Activated CD4-positive, alpha-beta memory T cell treated with anti-CD3 and anti-CD28 coated beads for 36 hours (primary cell): ENCODE measurements at regions not wholly inside any gene's neighbourhood (a gene's known extent, or its start where the extent isn't known, plus 50 kb on each side); places are given as distances from the start of the nearest gene placed in this dataset.
A peak's percentile ranks its signal among the peaks of the same experiment; 100 is the strongest.

Source experiments
- CTCF ChIA-PET: fragments of 350-600 bp; sonication (Branson Sonifier 250); formaldehyde crosslinking; loops from one replicate; lab custom pipeline; 2021; ENCODE audit warnings: antibody characterized with exemption, inconsistent platforms; lab: Charles Lee
- POLR2A ChIA-PET: fragments of 350-600 bp; sonication (Branson Sonifier 250); formaldehyde crosslinking; loops from one replicate; lab custom pipeline; 2021; ENCODE audit warnings: antibody characterized with exemption; lab: Charles Lee
- DNase-seq: peaks from one replicate; pipeline ENCODE4 v3.0.0-alpha.2; 2020
- H3K27ac Mint-ChIP-seq: one replicate; pipeline ENCODE4 v1.8.0; 2021; ENCODE audit warnings: mixed read lengths
- H3K27me3 Mint-ChIP-seq: one replicate; pipeline ENCODE4 v1.8.0; 2021; ENCODE audit warnings: mixed read lengths
- H3K36me3 Mint-ChIP-seq: one replicate; pipeline ENCODE4 v1.8.0; 2021; ENCODE audit warnings: mixed read lengths
- H3K4me1 Mint-ChIP-seq: one replicate; pipeline ENCODE4 v1.8.0; 2021; ENCODE audit warnings: low read depth, mixed read lengths
- H3K4me3 Mint-ChIP-seq: one replicate; pipeline ENCODE4 v1.8.0; 2021; ENCODE audit warnings: mild to moderate bottlenecking, mixed read lengths
- H3K9me3 Mint-ChIP-seq: one replicate; pipeline ENCODE4 v1.8.0; 2021; ENCODE audit warnings: mixed read lengths
- intact Hi-C: fragments of 100-400 bp; cut with micrococcal nuclease; formaldehyde crosslinking; loops from one replicate; pipeline ENCODE4 v1.15.1; 2023

GRCh38 chr5:135218790-135219568 lies 180.1 kb downstream of the MACROH2A1 start:
- ChIA-PET CTCF (no interaction called here), POLR2A (no interaction called here)
- no peaks in the 10 kb centered on the region for H3K36me3 Mint-ChIP-seq
- no peak overlapping the region for H3K4me3 Mint-ChIP-seq
- peaks cover 2% of the 10 kb centered on the region for H3K27me3 Mint-ChIP-seq
- intact Hi-C loops, result no loop called here
- H3K27ac Mint-ChIP-seq, result no peak overlapping the region
- no peak for DNase-seq
- H3K4me1 Mint-ChIP-seq, result no peaks in the 10 kb centered on the region
- H3K9me3 Mint-ChIP-seq, result no peaks in the 10 kb centered on the region

DNA sequence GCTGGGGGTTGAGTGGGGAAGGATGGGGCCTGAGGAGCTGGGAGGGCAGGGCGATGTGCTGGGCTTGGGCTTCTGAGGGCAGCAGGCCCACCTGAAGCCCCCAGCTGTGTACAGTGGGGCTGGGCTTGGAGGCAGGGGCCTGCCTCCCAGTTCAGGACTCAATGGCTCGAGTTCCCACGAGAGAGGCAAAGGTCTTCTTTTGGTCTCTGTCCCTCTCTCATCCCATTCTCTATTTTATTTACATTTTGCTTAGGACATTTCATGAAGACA lies 180.6 kb downstream of the MACROH2A1 start:
- H3K4me3 Mint-ChIP-seq, result no peak overlapping the region
- peak; percentile 1 for DNase-seq
- CTCF ChIA-PET, result no interaction called here

DNA sequence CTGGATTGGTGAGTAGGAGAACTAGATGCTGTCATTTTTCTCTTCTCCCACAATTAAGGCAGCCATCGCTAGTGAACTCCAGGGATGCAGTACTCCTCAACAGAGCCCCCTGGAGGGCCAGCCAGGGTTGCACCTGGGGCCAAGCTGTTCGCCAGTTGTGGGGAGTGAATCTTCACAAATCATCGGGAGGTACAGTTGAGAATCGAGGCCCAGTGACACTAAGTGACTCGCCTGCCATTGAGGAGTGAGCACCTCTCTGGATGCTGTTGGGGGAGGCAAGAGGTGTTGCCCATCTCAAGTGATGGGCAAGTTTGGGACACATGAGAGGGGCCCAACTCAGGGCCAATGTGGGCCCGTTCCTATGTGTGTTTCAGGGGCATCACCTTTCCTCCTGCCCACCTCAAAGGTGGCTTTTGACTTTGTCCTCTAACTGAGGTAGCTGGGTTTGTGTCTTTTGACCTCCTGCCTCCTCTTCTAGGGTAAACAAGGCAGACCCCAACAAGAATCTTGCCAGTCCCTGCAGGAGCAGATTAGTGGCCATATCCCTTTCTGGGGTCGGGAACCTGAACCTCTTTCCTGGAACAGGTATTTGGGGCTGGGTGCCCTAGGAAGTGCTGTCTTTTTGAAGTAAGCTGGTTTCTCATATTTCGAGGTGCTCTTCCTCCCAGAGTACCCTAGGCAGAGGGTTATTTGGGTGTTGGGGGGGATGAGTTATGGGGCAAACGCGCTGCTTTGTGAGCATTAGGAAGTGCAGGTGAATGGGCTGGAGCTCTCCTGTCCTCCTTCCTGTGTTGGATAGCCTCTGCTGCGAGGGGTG lies 181.2 kb downstream of the MACROH2A1 start:
- Mint-ChIP-seq H3K4me1 (no peaks in the 10 kb centered on the region), H3K27ac (no peak overlapping the region), H3K27me3 (no peaks in the 10 kb centered on the region), H3K9me3 (no peaks in the 10 kb centered on the region), H3K36me3 (no peaks in the 10 kb centered on the region), H3K4me3 (no peak overlapping the region)
- ChIA-PET POLR2A (no interaction called here), CTCF (no interaction called here)
- intact Hi-C loops, result no loop called here
- peak; percentile 8 for DNase-seq

More for the DNA sequence above, 180.6 kb downstream of the MACROH2A1 start:
- Mint-ChIP-seq H3K4me1 (no peaks in the 10 kb centered on the region), H3K36me3 (no peaks in the 10 kb centered on the region), H3K9me3 (no peaks in the 10 kb centered on the region), H3K27me3 (no peaks in the 10 kb centered on the region), H3K27ac (no peak overlapping the region)
- intact Hi-C loops, result no loop called here
- POLR2A ChIA-PET, result no interaction called here

GRCh38 chr5:135216471-135217343 lies 182.3 kb downstream of the MACROH2A1 start:
- CTCF ChIA-PET, result no interaction called here

DNA sequence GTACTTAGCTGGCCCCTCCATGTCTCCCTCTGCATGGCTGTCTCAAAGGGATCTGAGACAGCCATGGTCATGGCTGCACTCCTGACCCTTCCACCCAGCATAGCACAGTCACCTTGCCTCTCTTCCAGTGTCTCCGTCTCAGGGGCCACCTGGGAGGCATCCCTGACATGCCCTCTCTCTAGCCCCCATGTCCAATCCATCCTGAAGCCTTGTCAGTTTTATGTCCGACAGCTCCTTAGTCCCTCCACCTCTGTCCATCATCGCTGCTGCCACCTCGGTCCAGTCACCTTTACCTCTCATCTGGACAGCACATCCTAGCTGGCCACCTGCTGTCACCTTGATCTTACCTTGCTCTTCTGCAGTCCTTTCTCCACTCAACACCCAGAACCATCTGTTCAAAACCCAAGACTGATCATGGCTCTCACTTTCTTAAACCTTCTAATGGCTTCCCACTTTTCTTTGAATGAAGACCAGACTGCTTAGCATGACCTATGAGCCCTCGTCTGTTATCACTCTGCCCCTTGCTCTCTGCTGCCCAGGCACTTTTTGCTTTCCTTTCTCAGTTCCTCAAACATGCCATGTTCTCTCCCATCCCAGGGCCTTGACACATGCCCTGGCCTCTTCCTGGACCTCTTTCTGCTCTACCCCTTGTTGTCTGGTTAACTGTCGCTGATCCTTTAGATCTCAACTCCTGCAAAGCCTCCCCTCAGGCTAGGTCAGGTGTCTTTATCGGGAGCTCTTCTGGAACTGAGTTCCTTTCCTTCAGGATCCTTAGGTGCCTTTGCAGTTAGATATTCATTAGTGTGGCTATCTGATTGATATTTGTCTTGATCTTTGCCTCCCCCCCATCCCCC lies 181.8 kb upstream of the PITX1 start:
- DNase-seq, result no peak
- H3K4me1 Mint-ChIP-seq, result no peaks in the 10 kb centered on the region
- H3K9me3 Mint-ChIP-seq, result no peaks in the 10 kb centered on the region

More at GRCh38 chr5:135216471-135217343, 182.3 kb downstream of the MACROH2A1 start:
- Mint-ChIP-seq H3K27ac (no peak overlapping the region), H3K36me3 (no peaks in the 10 kb centered on the region), H3K27me3 (no peaks in the 10 kb centered on the region), H3K4me3 (no peak overlapping the region), H3K4me1 (no peaks in the 10 kb centered on the region), H3K9me3 (no peaks in the 10 kb centered on the region)
- no peak for DNase-seq
- intact Hi-C loops, result no loop called here
- POLR2A ChIA-PET, result no interaction called here

DNA sequence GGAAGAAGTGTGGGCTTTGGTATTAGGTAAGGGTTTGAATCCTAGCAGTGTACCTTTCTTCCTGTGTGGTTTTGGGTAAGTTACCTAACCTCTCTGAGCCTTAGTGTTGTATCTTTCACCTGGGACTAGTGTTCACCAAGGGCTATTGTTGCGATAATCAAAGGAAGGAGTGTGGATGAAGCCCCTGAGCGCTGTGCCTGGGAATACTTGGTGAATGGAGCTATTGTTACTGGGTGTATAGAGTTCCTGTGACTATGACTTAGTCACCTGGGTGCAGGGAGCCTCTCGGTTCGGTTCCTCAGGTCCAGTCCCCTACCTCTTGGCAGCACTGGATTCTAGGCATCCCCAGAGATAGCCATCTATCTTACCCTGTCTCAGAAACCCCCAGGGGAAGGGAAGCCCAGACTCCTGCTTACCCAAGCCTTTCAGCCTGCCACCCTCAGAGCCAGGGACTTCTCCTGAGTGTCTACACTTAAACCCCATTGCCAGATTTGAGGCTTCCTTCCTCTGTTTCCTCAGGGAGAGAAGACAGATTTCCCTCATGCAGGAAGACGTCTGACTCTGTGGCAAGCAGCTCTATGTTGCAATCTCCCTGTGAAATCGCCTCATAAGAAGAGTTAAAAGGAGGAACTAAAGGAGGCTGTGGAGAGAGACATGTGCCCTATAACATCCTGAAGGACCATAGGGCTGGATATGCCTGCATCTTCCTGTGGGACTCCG lies 181.0 kb upstream of the PITX1 start:
- H3K36me3 Mint-ChIP-seq, result no peaks in the 10 kb centered on the region
- peaks cover 2% of the 10 kb centered on the region for H3K27me3 Mint-ChIP-seq
- intact Hi-C loops, result no loop called here
- H3K4me1 Mint-ChIP-seq, result no peaks in the 10 kb centered on the region
- H3K4me3 Mint-ChIP-seq, result no peak overlapping the region
- ChIA-PET CTCF (interaction anchor here (1.3 kb wide), 1 partner anchor 12 kb away, joined by 3 read pairs; no protein-coding TSS in a partner anchor), POLR2A (no interaction called here)
- H3K27ac Mint-ChIP-seq, result no peak overlapping the region
- no peaks in the 10 kb centered on the region for H3K9me3 Mint-ChIP-seq
- no peak for DNase-seq

More for the DNA sequence above, 181.8 kb upstream of the PITX1 start:
- no peak overlapping the region for H3K4me3 Mint-ChIP-seq
- CTCF ChIA-PET, result interaction anchor here (1.3 kb wide), 1 partner anchor 13 kb away, joined by 3 read pairs; no protein-coding TSS in a partner anchor
- POLR2A ChIA-PET, result no interaction called here
- no peak overlapping the region for H3K27ac Mint-ChIP-seq
- intact Hi-C loops, result no loop called here
- no peaks in the 10 kb centered on the region for H3K27me3 Mint-ChIP-seq
- no peaks in the 10 kb centered on the region for H3K36me3 Mint-ChIP-seq

DNA sequence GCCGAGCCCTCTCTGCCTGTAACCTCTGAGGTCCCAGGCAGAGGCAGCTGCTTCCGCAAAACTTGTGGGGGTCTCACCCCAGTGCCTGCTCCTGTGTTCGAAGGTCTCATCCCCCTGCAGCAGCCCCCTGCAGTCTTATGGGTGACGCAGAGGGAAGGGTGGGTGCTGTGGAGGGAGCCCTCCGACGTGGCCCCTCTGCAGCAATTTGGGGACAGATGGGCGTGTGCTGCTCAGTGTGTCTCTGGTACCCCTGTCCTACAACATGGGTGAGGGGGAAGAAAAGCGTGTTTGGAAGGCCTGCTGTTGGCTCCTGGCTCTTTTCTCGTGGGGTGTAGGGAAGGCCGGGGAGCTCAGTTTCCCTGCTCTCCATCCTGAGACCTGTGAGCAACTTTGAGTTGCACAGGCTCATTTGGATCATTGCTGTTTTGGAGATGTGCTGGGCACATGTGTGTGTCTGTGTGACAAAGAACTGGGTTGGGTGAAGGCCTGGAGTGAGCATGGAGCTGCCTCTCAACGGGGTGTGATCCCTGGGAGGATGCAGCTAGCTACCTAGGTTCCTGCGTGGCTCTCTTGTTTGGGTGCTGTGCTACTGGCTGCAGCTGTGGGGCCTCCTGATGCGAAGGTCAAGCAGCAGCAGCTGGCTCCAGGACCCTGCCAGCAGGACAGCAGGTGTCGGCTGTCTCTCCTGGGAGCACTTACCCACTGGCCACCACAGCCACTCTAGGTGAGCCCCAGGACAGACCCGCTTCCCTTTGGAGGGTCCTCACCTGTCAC lies 179.6 kb upstream of the PITX1 start:
- Mint-ChIP-seq H3K9me3 (no peaks in the 10 kb centered on the region), H3K4me1 (no peaks in the 10 kb centered on the region), H3K4me3 (no peak overlapping the region), H3K27ac (no peak overlapping the region), H3K27me3 (peaks cover 6% of the 10 kb centered on the region), H3K36me3 (no peaks in the 10 kb centered on the region)
- ChIA-PET CTCF (interaction anchor here (0.7 kb wide), 1 partner anchor 31 kb away, joined by 3 read pairs; no protein-coding TSS in a partner anchor), POLR2A (no interaction called here)
- intact Hi-C loops, result no loop called here
- DNase-seq, result peak; percentile 3

DNA sequence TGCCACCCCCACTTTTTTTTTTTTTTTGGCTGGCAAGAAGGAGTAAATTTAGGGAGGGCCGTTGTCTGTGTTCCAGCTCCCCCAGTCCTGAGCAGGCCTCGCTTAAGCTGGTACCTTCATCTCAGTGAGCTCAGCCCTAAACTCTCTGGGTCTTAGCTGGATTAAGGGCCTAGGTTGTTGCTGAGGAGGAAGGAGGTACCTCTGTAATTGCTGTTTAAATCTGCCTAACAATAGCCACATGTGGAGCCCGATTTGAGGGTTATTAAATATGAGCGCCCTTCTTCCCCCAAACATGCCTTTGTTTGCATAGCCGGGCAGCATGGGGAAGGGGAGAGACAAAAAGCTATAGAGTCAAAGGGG lies 179.0 kb upstream of the PITX1 start:
- intact Hi-C loops, result no loop called here
- peaks cover 6% of the 10 kb centered on the region for H3K27me3 Mint-ChIP-seq
- CTCF ChIA-PET, result interaction anchor here (0.7 kb wide), 1 partner anchor 32 kb away, joined by 3 read pairs; no protein-coding TSS in a partner anchor
- H3K4me3 Mint-ChIP-seq, result no peak overlapping the region
- no peaks in the 10 kb centered on the region for H3K36me3 Mint-ChIP-seq
- DNase-seq, result no peak
- no peak overlapping the region for H3K27ac Mint-ChIP-seq
- no peaks in the 10 kb centered on the region for H3K9me3 Mint-ChIP-seq
- H3K4me1 Mint-ChIP-seq, result no peaks in the 10 kb centered on the region
- POLR2A ChIA-PET, result no interaction called here

- ChIA-PET CTCF (interaction anchor here (0.7 kb wide), 1 partner anchor 32 kb away, joined by 3 read pairs; no protein-coding TSS in a partner anchor), POLR2A (no interaction called here)
- intact Hi-C loops, result no loop called here
- Mint-ChIP-seq H3K27ac (no peak overlapping the region), H3K36me3 (no peaks in the 10 kb centered on the region), H3K4me1 (no peaks in the 10 kb centered on the region), H3K27me3 (peaks cover 6% of the 10 kb centered on the region), H3K9me3 (no peaks in the 10 kb centered on the region), H3K4me3 (no peak overlapping the region)
- DNase-seq, result no peak
Observed at GRCh38 chr5:135212361-135213026, 178.5 kb upstream of the PITX1 start.

DNA sequence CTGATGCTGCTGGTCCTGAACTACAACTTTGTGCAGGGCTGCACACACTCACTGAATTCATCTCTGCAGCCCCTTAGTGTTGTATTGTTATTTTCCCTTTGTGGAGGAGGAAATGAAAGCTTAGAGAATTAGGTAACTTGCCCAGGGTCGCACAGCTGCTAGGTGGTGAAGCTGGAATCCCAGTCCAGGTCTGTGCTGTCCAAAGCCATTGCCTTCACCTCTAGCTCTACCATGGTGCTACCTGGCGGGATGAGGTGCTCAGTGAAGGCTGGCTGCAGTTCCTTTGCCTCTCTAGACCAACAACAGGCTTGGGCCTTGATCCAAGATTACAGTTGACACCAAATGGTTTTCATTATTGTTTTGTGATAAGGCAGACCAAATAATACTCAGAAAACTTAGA lies 177.8 kb upstream of the PITX1 start:
- H3K36me3 Mint-ChIP-seq, result no peaks in the 10 kb centered on the region
- no peak overlapping the region for H3K4me3 Mint-ChIP-seq
- intact Hi-C loops, result no loop called here
- ChIA-PET CTCF (interaction anchor here (1.1 kb wide), 1 partner anchor 21 kb away, joined by 3 read pairs; no protein-coding TSS in a partner anchor), POLR2A (no interaction called here)
- no peak overlapping the region for H3K27ac Mint-ChIP-seq
- H3K27me3 Mint-ChIP-seq, result peaks cover 6% of the 10 kb centered on the region
- H3K9me3 Mint-ChIP-seq, result no peaks in the 10 kb centered on the region
- H3K4me1 Mint-ChIP-seq, result no peaks in the 10 kb centered on the region
- no peak for DNase-seq
